ENCODE measurements at regions not wholly inside any gene's neighbourhood (a gene's known extent, or its start where the extent isn't known, plus 50 kb on each side); places are given as distances from the start of the nearest gene placed in this dataset.
"Not testable (repeated sequence)": the region's sequence is repeated elsewhere in the genome, so short reads cannot be mapped to it uniquely, and the experiment has no call there.

DNA sequence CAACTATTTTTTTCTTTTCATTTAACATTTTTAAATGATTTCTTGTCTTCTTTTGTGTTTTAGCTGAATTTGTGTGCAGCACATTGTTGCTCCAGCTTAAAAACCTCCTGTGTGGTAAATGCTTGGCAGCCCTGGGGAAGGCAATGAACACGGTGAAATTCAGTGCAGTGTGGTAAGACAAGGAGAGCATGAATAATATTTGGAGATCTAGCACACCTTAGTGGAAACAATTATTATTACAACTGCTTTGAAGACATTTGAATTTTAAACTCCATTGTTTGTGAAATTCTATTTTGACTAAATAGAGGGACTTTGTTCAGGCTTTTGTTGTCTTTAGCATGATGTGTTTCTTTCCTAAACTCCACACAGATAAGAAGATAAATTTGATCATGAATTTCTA lies 242.6 kb upstream of the CXADR start:
- in situ Hi-C loops (cut with HindIII; ENCODE audit: low sequenced_read_pairs), result no loop called here
- no peak overlapping the region for H3K4me3 ChIP-seq (ENCODE audit: low read depth, low read length)
- TF ChIP-seq CTCF (IDR thresholded peaks at IDR 0.05; ENCODE audit: low read depth, low read length), result no peak
- DNase-seq (ENCODE audit: low read depth, low spot score), result peak; percentile 74

- no peak for DNase-seq (ENCODE audit: low read depth, low spot score)
- H3K4me3 ChIP-seq (ENCODE audit: low read depth, low read length), result no peak overlapping the region
- in situ Hi-C loops (cut with HindIII; ENCODE audit: low sequenced_read_pairs), result no loop called here
- TF ChIP-seq CTCF (IDR thresholded peaks at IDR 0.05; ENCODE audit: low read depth, low read length), result no peak
These were observed 233.2 kb upstream of the CXADR start for GRCh38 chr21:17279663-17280062.

DNA sequence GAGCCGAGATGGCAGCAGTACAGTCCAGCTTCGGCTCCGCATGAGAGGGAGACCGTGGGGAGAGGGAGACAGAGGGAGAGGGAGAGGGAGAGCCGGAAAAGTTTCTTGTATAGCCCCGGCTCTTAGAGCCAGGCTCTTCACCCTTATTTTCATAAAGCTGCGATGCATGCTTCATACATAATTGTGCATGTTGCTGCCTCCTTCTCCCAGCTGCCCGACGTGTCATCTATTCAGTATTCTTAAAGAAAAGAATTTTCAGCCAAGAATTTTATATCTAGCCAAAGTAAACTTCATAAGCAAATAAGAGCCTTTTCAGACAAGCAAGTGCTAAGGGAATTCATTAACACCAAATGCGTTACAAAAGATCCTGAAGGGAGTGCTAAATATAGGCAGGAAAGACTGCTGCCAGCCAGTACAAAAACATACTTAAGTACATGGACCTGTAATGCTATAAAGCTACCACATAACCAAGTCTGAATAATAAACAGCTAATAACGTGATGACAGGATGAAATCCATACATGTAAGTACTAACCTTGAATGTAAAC lies 219.8 kb upstream of the CXADR start:
- in situ Hi-C loops (cut with HindIII; ENCODE audit: low sequenced_read_pairs); H3K4me3 ChIP-seq (ENCODE audit: low read depth, low read length); DNase-seq (ENCODE audit: low read depth, low spot score): not testable (repeated sequence)

DNA sequence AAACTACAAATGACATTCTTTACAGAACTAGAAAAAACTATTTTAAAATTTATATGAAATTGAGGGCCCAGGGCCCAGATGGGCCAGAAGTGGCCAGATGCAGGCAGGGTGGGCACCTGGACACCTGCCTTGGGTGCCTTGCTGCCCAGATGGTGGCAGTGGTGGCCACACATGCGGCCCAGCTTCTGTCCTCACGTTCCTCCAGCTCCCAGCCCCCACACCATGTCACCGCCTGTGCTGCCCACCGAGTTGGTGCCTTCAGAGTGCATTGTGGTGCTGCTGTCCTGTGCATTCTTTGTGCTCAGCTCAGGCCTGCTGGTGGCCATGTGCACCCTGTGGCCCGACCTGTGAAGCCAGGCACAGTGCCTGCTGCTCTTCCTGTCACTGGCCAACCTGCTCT lies 216.8 kb upstream of the CXADR start:
- DNase-seq (ENCODE audit: low read depth, low spot score), result no peak
- H3K4me3 ChIP-seq (ENCODE audit: low read depth, low read length), result no peak overlapping the region
- in situ Hi-C loops (cut with HindIII; ENCODE audit: low sequenced_read_pairs), result no loop called here
- TF ChIP-seq CTCF (IDR thresholded peaks at IDR 0.05; ENCODE audit: low read depth, low read length), result no peak

DNA sequence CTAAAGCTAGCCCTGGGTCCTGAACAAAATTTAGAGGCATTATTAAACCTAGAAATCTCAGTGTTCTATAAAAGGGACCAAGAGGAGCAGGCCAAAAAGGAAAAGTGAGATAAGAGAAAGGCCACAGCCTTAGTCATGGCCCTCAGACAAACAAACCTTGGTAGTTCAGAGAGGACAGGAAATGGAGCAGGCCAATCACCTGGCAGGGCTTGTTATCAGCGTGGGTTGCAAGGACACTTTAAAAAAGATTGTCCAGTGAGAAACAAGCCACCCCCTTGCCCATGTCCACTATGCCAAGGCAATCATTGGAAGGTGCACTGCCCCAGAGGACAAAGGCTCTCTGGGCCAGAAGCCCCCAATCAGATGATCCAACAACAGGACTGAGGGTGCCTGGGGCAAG lies 213.3 kb upstream of the CXADR start:
- H3K4me3 ChIP-seq (ENCODE audit: low read depth, low read length); DNase-seq (ENCODE audit: low read depth, low spot score); in situ Hi-C loops (cut with HindIII; ENCODE audit: low sequenced_read_pairs): not testable (repeated sequence)

GRCh38 chr21:17327715-17328114 lies 185.1 kb upstream of the CXADR start:
- H3K4me3 ChIP-seq (ENCODE audit: low read depth, low read length); DNase-seq (ENCODE audit: low read depth, low spot score); in situ Hi-C loops (cut with HindIII; ENCODE audit: low sequenced_read_pairs): not testable (repeated sequence)

- no peak overlapping the region for H3K4me3 ChIP-seq (ENCODE audit: low read depth, low read length)
- no peak for DNase-seq (ENCODE audit: low read depth, low spot score)
- in situ Hi-C loops (cut with HindIII; ENCODE audit: low sequenced_read_pairs), result no loop called here
- TF ChIP-seq CTCF (IDR thresholded peaks at IDR 0.05; ENCODE audit: low read depth, low read length), result no peak
These were observed 178.4 kb upstream of the CXADR start for GRCh38 chr21:17334484-17334883.

DNA sequence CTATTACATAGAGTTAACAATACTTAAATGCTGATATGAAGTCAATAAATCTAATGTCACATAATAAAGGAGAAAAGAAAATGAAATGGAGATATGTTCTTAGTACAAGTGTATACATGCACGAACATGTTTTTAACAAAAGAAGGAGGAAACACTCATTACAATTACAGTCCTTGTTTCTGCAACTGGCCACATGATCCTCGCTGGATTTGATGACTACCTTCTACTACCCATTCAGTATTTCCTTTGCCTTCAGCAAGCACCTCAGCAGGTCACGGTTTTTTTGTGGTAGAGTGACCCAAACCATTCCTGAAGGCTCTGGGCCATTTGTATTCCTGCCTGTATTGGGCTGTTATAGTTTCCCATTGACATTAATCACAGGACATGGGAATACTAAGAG lies 172.8 kb upstream of the CXADR start:
- no peak for DNase-seq (ENCODE audit: low read depth, low spot score)
- no peak for TF ChIP-seq CTCF (IDR thresholded peaks at IDR 0.05; ENCODE audit: low read depth, low read length)
- no peak overlapping the region for H3K4me3 ChIP-seq (ENCODE audit: low read depth, low read length)
- in situ Hi-C loops (cut with HindIII; ENCODE audit: low sequenced_read_pairs), result no loop called here

Measured in astrocyte of the spinal cord (primary cell).